ENCODE measurements at regions not wholly inside any gene's neighbourhood (a gene's known extent, or its start where the extent isn't known, plus 50 kb on each side); places are given as distances from the start of the nearest gene placed in this dataset.
A peak's percentile ranks its signal among the peaks of the same experiment; 100 is the strongest.
"Not testable (repeated sequence)": the region's sequence is repeated elsewhere in the genome, so short reads cannot be mapped to it uniquely, and the experiment has no call there.

DNA sequence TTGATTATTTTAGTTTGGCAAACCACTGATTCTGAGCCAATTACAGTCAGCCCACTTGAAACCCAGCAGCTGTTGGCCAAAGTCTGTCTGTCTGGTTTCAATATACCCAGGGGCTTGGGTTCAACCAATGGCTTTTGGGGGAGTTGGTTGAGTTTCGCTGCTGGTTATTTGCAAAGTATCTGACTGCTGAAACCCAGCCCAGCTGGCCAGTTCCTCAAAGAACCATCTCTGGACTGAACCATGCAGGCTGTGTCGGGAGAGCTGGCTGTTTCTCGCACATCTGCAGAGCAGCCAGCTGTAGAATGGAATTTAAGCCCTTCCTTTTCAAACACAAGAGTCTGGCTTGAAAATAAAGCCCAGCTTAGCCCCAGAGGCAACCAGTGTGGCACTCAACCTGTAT is 66.0 kb upstream of the PAX7 start:
- no peak for DNase-seq

- no peak for DNase-seq
Observed at GRCh38 chr1:18565321-18565720, 65.3 kb upstream of the PAX7 start.

DNA sequence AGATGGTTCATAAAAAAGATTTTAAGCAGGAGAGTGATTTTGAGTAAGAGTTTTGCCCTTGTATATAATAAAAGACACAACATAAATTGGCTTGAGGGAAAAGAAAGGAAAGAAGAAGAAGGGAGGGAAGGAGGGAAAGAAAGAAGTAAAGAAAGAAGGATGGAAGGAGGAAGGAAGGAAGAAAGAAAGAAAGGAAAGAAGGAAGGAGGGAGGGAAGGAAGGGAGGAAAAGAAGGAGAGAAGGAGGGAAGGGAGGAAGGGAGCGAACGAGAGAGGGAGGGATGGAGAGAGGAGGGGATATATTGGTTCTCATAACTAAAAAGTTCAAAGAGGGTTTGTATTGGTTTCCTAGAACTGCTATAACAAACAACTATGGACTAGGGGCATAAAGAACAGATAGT is 62.2 kb upstream of the PAX7 start:
- DNase-seq = no peak

DNA sequence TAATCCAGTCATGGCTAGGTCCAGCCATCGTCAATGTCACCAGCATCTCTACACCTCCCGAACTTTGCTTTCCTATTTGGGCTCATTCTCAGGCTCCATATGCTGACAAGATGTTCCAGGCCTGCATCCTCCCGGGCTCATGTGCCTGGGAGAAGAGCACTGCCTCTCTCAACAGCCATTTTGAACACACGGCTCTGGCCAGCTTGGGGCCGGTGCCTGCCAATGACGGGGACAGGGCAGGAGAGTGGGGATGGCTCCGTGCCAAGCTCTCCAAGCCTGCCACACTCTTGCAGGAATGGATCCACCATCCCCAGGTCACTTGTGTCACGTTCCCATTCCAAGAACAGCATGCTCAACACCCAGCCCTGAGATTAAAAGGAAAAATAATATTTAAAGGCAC is 61.4 kb upstream of the PAX7 start:
- no peak for DNase-seq

DNA sequence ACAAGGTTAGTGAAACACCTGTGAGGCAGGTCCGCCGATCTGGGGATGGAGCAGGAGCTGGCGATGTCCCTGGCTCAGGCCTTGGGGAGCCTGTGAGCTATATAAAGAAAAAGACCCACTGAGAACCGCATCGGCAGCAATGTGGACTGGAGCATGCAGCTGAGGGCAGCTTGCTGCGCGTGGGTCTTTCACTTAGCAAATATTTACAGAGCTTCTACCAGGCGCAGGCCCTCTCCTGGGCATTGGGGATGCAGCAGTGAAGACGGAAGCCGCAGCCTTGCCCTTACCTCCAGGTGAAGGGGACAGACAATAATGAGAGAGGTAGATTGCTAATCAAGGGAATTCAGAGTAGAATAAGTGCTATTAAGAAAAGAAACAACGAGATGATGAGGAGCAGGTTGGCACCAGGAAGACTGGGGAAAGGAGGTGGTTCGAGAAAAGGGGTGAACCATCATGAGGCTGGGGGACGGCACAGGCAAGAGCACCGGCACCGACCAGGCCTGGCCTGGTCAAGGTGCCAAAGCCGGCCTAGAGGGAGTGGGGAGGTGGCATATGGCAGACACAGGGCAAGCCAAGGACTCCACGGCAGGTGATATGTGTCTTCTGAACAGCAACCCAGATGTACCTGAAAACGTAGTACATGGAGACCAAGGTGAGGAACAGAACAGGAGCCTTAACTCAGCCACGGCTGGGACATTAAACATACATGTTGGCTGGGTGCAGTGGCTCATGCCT is 60.7 kb upstream of the PAX7 start:
- no peak for DNase-seq

DNA sequence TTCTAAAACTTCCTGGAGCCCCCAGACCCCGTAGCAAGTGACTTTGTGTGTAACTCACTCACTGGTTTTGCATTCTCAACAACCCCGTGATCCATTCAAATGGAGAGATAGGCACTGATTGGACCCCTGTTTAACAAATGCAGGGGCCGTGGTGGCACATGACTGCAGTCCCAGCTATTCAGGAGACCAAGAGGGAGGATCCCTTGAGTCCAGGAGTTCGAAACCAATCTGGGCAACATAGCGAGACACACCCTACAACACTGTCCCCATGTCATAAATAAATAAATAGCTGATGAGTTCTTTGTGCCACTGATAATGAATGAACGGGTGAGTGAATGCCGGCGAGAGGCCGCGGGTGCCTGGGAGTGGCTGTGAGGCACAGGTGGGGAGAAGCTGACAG is 59.4 kb upstream of the PAX7 start:
- no peak for DNase-seq

- no peak for DNase-seq
Observed at GRCh38 chr1:18572022-18572880, 58.4 kb upstream of the PAX7 start.

- DNase-seq = no peak
Observed at GRCh38 chr1:18573170-18573569, 57.5 kb upstream of the PAX7 start.

DNA sequence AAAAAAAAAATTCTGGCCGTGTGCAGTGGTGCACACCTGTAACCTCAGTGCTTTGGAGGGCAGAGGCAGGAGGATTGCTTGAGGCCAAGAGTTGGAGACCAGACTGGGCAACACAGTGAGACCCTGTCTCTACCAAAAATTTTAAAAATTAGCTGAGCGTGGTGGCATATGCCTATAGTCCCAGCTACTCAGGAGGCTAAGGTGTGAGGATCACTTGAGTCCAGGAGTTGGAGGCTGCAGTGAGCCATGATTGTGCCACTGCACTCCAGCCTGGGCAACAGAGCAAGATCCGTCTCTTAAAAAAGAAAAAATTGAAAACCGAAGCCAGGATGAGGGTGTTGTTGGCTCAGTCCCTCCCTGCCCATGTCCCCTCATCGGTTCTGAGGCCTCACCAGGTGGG is 55.9 kb upstream of the PAX7 start:
- no peak for DNase-seq

DNA sequence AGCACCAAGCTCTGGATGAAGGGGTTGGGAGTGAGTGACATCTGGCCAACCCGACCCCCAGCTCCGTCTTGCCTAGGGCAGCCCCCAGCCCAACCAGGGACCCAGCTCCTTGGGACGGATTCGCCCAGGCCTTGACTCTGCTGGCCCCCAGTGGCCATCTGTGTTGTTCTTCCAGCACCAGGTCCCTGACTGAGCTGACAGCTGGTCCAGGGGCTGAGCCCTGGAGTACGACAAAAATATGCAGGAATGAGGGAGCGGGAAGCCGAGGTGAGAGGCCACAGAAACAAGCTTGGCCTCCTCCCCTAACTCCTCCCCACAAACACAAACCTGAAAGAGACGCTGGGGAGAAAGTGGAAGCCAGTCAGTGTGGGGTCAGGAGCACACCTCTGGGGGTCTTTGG is 55.0 kb upstream of the PAX7 start:
- DNase-seq = peak; percentile 8

GRCh38 chr1:18578271-18578670 is 52.4 kb upstream of the PAX7 start:
- DNase-seq = no peak

GRCh38 chr1:18579267-18579666 is 51.4 kb upstream of the PAX7 start:
- not testable (repeated sequence) for DNase-seq

DNA sequence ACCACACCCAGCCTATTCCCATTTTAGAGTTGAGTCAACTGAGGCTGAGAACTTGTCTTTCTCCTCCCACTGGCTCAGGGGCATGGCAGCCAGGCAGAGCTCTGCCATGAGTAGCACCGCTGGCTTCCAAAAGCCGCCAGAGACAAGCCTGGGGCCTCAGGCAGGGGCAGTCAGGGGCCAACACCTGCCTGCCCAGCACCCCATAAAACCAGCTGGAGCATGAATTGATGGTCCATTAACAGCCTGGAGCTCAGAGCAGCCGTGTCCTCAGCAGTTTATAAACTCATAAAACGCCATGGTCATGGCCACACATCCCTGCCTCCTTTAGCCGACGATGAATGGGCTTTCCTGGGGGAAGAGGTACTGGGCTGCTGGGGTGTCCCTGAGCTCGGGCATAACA is 50.6 kb upstream of the PAX7 start:
- DNase-seq = no peak

GRCh38 chr1:18580691-18581419 is 49.8 kb upstream of the PAX7 start:
- peak; percentile 8 for DNase-seq

Measured in NCI-H446 treated with DMSO at 0.1 percent for 48 hours (cell line).